WTC11 (cell line): ENCODE measurements at regions not wholly inside any gene's neighbourhood (a gene's known extent, or its start where the extent isn't known, plus 50 kb on each side); places are given as distances from the start of the nearest gene placed in this dataset.
"Not testable (repeated sequence)": the region's sequence is repeated elsewhere in the genome, so short reads cannot be mapped to it uniquely, and the experiment has no call there.

Experiments
- ETV6 ChIP-seq: sonication (generic); formaldehyde crosslinking; IDR thresholded peaks from 2 replicates; pipeline ENCODE4 v1.8.1; 2022; ENCODE audit warnings: mild to moderate bottlenecking, missing genetic modification reagents
- FOXP1 ChIP-seq: sonication (generic); formaldehyde crosslinking; IDR thresholded peaks from 2 replicates; pipeline ENCODE4 v1.8.0; 2022; ENCODE audit warnings: missing genetic modification reagents, mild to moderate bottlenecking, moderate library complexity, borderline replicate concordance
- JAZF1 ChIP-seq: fragments of 250-450 bp; sonication (Bioruptor Pico); IDR thresholded peaks from 2 replicates; pipeline ENCODE4 v1.9.0; 2021; ENCODE audit warnings: moderate library complexity, mild to moderate bottlenecking, inconsistent platforms
- JUN ChIP-seq: sonication (generic); formaldehyde crosslinking; IDR thresholded peaks from 2 replicates; pipeline ENCODE4 v1.8.0; 2023; ENCODE audit warnings: mild to moderate bottlenecking, missing genetic modification reagents
- MYBL2 ChIP-seq: sonication (generic); formaldehyde crosslinking; IDR thresholded peaks from 2 replicates; pipeline ENCODE4 v1.8.1; 2023; ENCODE audit warnings: mild to moderate bottlenecking, moderate library complexity, missing genetic modification reagents
- TCF7 ChIP-seq: sonication (generic); formaldehyde crosslinking; IDR thresholded peaks from 2 replicates; pipeline ENCODE4 v1.8.0; 2022; ENCODE audit warnings: mild to moderate bottlenecking, low read depth, missing genetic modification reagents, moderate library complexity
- TF ChIP-seq, protein P1 (sequence below): sonication (generic); formaldehyde crosslinking; conservative IDR thresholded peaks from 2 replicates; pipeline ENCODE4 v1.8.1; 2023; ENCODE audit warnings: mild to moderate bottlenecking, low read depth, missing genetic modification reagents, moderate library complexity
- TF ChIP-seq, protein P2 (sequence below): fragments of 200-600 bp; IDR thresholded peaks from 2 replicates; pipeline ENCODE4 v1.8.0; 2022; ENCODE audit warnings: antibody characterized with exemption
- TF ChIP-seq, protein P3 (sequence below): fragments of 250-450 bp; sonication (Bioruptor Pico); IDR thresholded peaks from 2 replicates; pipeline ENCODE4 v1.8.0; 2021; ENCODE audit warnings: mild to moderate bottlenecking
- TF ChIP-seq, protein P4 (sequence below): sonication (generic); formaldehyde crosslinking; IDR thresholded peaks from 2 replicates; pipeline ENCODE4 v1.8.1; 2022; ENCODE audit warnings: low read depth, mild to moderate bottlenecking, moderate library complexity, missing genetic modification reagents, borderline replicate concordance
- TF ChIP-seq, protein P5 (sequence below): sonication (generic); formaldehyde crosslinking; IDR thresholded peaks from 2 replicates; pipeline ENCODE4 v1.8.0; 2022; ENCODE audit warnings: mild to moderate bottlenecking, missing genetic modification reagents
- TF ChIP-seq, protein P6 (sequence below): sonication (generic); formaldehyde crosslinking; IDR thresholded peaks from 2 replicates; pipeline ENCODE4 v1.8.0; 2023; ENCODE audit warnings: missing genetic modification reagents

DNA sequence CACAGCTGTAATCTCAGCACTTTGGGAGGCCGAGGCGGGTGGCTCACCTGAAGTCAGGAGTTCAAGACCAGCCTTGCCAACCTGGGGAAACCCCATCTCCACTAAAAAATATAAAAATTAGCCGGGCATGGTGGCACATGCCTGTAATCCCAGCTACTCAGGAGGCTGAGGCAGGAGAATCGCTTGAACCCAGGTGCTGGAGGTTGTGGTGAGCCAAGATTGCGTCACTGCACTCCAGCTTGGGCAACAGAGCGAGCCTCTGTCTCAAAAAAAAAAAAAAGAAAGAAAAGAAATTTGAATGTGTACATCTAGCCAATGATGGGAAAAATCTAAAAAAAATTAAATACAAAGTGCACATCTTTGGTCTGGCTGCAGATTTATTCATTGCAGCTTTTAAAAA, 92.6 kb upstream of the ERRFI1 start:
- TF ChIP-seq TCF7 (CRISPR knock-in tag); MYBL2; FOXP1 (CRISPR knock-in tag); JUN (CRISPR knock-in tag); JAZF1 (CRISPR knock-in tag); ETV6 (CRISPR knock-in tag): not testable (repeated sequence)
- TF ChIP-seq, protein P1, sequence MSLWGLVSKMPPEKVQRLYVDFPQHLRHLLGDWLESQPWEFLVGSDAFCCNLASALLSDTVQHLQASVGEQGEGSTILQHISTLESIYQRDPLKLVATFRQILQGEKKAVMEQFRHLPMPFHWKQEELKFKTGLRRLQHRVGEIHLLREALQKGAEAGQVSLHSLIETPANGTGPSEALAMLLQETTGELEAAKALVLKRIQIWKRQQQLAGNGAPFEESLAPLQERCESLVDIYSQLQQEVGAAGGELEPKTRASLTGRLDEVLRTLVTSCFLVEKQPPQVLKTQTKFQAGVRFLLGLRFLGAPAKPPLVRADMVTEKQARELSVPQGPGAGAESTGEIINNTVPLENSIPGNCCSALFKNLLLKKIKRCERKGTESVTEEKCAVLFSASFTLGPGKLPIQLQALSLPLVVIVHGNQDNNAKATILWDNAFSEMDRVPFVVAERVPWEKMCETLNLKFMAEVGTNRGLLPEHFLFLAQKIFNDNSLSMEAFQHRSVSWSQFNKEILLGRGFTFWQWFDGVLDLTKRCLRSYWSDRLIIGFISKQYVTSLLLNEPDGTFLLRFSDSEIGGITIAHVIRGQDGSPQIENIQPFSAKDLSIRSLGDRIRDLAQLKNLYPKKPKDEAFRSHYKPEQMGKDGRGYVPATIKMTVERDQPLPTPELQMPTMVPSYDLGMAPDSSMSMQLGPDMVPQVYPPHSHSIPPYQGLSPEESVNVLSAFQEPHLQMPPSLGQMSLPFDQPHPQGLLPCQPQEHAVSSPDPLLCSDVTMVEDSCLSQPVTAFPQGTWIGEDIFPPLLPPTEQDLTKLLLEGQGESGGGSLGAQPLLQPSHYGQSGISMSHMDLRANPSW (CRISPR knock-in tag), result not testable (repeated sequence)
- TF ChIP-seq, protein P2, sequence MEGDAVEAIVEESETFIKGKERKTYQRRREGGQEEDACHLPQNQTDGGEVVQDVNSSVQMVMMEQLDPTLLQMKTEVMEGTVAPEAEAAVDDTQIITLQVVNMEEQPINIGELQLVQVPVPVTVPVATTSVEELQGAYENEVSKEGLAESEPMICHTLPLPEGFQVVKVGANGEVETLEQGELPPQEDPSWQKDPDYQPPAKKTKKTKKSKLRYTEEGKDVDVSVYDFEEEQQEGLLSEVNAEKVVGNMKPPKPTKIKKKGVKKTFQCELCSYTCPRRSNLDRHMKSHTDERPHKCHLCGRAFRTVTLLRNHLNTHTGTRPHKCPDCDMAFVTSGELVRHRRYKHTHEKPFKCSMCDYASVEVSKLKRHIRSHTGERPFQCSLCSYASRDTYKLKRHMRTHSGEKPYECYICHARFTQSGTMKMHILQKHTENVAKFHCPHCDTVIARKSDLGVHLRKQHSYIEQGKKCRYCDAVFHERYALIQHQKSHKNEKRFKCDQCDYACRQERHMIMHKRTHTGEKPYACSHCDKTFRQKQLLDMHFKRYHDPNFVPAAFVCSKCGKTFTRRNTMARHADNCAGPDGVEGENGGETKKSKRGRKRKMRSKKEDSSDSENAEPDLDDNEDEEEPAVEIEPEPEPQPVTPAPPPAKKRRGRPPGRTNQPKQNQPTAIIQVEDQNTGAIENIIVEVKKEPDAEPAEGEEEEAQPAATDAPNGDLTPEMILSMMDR, result not testable (repeated sequence)
- TF ChIP-seq, protein P3, sequence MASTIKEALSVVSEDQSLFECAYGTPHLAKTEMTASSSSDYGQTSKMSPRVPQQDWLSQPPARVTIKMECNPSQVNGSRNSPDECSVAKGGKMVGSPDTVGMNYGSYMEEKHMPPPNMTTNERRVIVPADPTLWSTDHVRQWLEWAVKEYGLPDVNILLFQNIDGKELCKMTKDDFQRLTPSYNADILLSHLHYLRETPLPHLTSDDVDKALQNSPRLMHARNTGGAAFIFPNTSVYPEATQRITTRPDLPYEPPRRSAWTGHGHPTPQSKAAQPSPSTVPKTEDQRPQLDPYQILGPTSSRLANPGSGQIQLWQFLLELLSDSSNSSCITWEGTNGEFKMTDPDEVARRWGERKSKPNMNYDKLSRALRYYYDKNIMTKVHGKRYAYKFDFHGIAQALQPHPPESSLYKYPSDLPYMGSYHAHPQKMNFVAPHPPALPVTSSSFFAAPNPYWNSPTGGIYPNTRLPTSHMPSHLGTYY (CRISPR knock-in tag), result not testable (repeated sequence)
- TF ChIP-seq, protein P4, sequence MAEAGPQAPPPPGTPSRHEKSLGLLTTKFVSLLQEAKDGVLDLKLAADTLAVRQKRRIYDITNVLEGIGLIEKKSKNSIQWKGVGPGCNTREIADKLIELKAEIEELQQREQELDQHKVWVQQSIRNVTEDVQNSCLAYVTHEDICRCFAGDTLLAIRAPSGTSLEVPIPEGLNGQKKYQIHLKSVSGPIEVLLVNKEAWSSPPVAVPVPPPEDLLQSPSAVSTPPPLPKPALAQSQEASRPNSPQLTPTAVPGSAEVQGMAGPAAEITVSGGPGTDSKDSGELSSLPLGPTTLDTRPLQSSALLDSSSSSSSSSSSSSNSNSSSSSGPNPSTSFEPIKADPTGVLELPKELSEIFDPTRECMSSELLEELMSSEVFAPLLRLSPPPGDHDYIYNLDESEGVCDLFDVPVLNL (CRISPR knock-in tag), result not testable (repeated sequence)
- TF ChIP-seq, protein P5, sequence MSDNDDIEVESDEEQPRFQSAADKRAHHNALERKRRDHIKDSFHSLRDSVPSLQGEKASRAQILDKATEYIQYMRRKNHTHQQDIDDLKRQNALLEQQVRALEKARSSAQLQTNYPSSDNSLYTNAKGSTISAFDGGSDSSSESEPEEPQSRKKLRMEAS (CRISPR knock-in tag), result not testable (repeated sequence)
- TF ChIP-seq, protein P6, sequence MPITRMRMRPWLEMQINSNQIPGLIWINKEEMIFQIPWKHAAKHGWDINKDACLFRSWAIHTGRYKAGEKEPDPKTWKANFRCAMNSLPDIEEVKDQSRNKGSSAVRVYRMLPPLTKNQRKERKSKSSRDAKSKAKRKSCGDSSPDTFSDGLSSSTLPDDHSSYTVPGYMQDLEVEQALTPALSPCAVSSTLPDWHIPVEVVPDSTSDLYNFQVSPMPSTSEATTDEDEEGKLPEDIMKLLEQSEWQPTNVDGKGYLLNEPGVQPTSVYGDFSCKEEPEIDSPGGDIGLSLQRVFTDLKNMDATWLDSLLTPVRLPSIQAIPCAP, result not testable (repeated sequence)
